HepG2 (cell line): ENCODE measurements at regions not wholly inside any gene's neighbourhood (a gene's known extent, or its start where the extent isn't known, plus 50 kb on each side); places are given as distances from the start of the nearest gene placed in this dataset.

Source experiments
- ATAC-seq: fragments of 200-7000 bp; cut with Tn5 transposase; 3 replicates; pipeline ENCODE4 v1.9.1; 2020; ENCODE audit warnings: mild to moderate bottlenecking, moderate library complexity
- BruUV-seq: library from RNA; stranded (reverse); fragments of 400-500 nt; replicated peaks from 2 replicates; lab custom pipeline; 2021; lab: Mats Ljungman, UMichigan
- CTCF ChIA-PET: fragments of 300-600 bp; formaldehyde crosslinking; extraction: SDS; loops from one replicate; lab custom pipeline; 2021; ENCODE audit warnings: low total read pairs, inconsistent platforms, low intra/inter-chr PET ratio; lab: Yijun Ruan, JAX
- POLR2A ChIA-PET: fragments of 350-600 bp; sonication (Branson Sonifier 250); formaldehyde crosslinking; loops from one replicate; lab custom pipeline; 2020; ENCODE audit warnings: antibody characterized with exemption, inconsistent platforms; lab: Yijun Ruan, JAX
- DNase-seq: peaks from one replicate; pipeline ENCODE4 v3.0.0-alpha.2; 2015; ENCODE audit warnings: low spot score
- FAIRE-seq: peaks from 3 replicates; lab custom pipeline; 2011; peaks lifted over from hg19 to GRCh38; lab: Jason Lieb, UNC
- H2AFZ ChIP-seq: one replicate; pipeline ENCODE4 v1.6.1; 2011; ENCODE audit warnings: low read length, inconsistent platforms
- H3K27ac ChIP-seq: fragments of 300-600 bp; 3 replicates; pipeline ENCODE4 v1.8.0; 2011; ENCODE audit warnings: mixed run types, mild to moderate bottlenecking, mixed read lengths, low read length, inconsistent platforms; ENCODE audit not compliant: insufficient read depth; ENCODE audit errors: extremely low read length
- H3K27me3 ChIP-seq, 2 experiments: fragments of 200-600 bp in 1 of 2; 2 replicates in 1 of 2; 3 replicates in 1 of 2; pipeline versions ENCODE4 v1.6.0 to v1.8.0; 2011; ENCODE audit warnings: low read length in 2 of 2, mild to moderate bottlenecking in 2 of 2, moderate library complexity in 2 of 2, inconsistent platforms in 1 of 2; ENCODE audit not compliant: insufficient read depth in 2 of 2, control insufficient read depth in 1 of 2
- H3K36me3 ChIP-seq, 2 experiments: fragments of 200-600 bp in 1 of 2; replicated peaks in 1 of 2; 2 replicates in 1 of 2; 3 replicates in 1 of 2; pipeline versions ENCODE4 v1.5.1 to v1.8.0; 2011; ENCODE audit warnings: low read length in 2 of 2, inconsistent platforms in 1 of 2; ENCODE audit not compliant: insufficient read depth in 2 of 2, control insufficient read depth in 1 of 2
- H3K4me1 ChIP-seq: 2 replicates; pipeline ENCODE4 v1.5.1; 2012; ENCODE audit warnings: low read length, inconsistent platforms; ENCODE audit not compliant: insufficient read depth
- H3K4me2 ChIP-seq: 2 replicates; pipeline ENCODE4 v1.6.0; 2011; ENCODE audit warnings: low read depth, low read length, inconsistent platforms
- H3K4me3 ChIP-seq, 3 experiments: fragments of 200-600 bp in 1 of 3; sonication (generic), shearing (Covaris generic) in 1 of 3; replicated peaks in 1 of 3; 2 replicates each; pipeline ENCODE4 v1.5.1; 2011 to 2016; ENCODE audit warnings: low read length in 3 of 3, inconsistent platforms in 2 of 3, low read depth in 2 of 3, mild to moderate bottlenecking in 2 of 3, control low read depth in 1 of 3, mixed read lengths in 1 of 3; ENCODE audit not compliant: insufficient read depth in 1 of 3
- H3K79me2 ChIP-seq: one replicate; pipeline ENCODE4 v1.6.1; 2011; ENCODE audit warnings: low read length, inconsistent platforms; ENCODE audit not compliant: insufficient read depth
- H3K9ac ChIP-seq: 2 replicates; pipeline ENCODE4 v1.6.0; 2011; ENCODE audit warnings: mild to moderate bottlenecking, low read depth, low read length, inconsistent platforms; ENCODE audit not compliant: insufficient read depth
- H3K9me3 ChIP-seq: 2 replicates; pipeline ENCODE4 v1.5.1; 2012; ENCODE audit warnings: mild to moderate bottlenecking, low read length
- H4K20me1 ChIP-seq: 2 replicates; pipeline ENCODE4 v1.6.0; 2011; ENCODE audit warnings: inconsistent platforms, mild to moderate bottlenecking, low read length, moderate library complexity; ENCODE audit not compliant: insufficient read depth
- HNF4A ChIP-seq: sonication (generic); formaldehyde crosslinking; IDR thresholded peaks from 2 replicates; pipeline ENCODE4 v1.4.0; 2020; ENCODE audit warnings: missing genetic modification reagents
- MTA1 ChIP-seq: sonication (generic); formaldehyde crosslinking; IDR thresholded peaks from 2 replicates; pipeline ENCODE4 v1.4.0; 2020; ENCODE audit warnings: missing genetic modification reagents, mild to moderate bottlenecking, borderline replicate concordance
- NFE2L2 ChIP-seq: fragments of 150-350 bp; IDR thresholded peaks from 2 replicates; pipeline ENCODE4 v1.6.1; 2014; ENCODE audit warnings: low read length
- ZBTB8A ChIP-seq: sonication (generic); formaldehyde crosslinking; IDR thresholded peaks from 2 replicates; pipeline ENCODE4 v1.4.0; 2020; ENCODE audit warnings: mild to moderate bottlenecking, low read depth, missing genetic modification reagents, borderline replicate concordance
- ZNF567 ChIP-seq: sonication (generic); formaldehyde crosslinking; IDR thresholded peaks from 2 replicates; pipeline ENCODE4 v1.8.1; 2023; ENCODE audit warnings: mild to moderate bottlenecking, missing genetic modification reagents, borderline replicate concordance
- WGBS: methylation state at CpG from one replicate; pipeline ENCODE4 v1.1.6; 2017; ENCODE audit warnings: low lambda C conversion rate; 5-methylcytosine and 5-hydroxymethylcytosine counted together
- in situ Hi-C: cut with HindIII; loops from 2 replicates; pipeline ENCODE4 v1.10.0; 2017; ENCODE audit warnings: low pct_unique_long_range_greater_than_20kb; ENCODE audit not compliant: extremely low pct_ligation_motif_present
- intact Hi-C: fragments of 100-400 bp; cut with micrococcal nuclease; formaldehyde crosslinking; loops from one replicate; pipeline ENCODE4 v1.10.0; 2022; ENCODE audit not compliant: unreplicated experiment
- TF ChIP-seq, protein P1 (sequence below): sonication (generic); formaldehyde crosslinking; IDR thresholded peaks from 2 replicates; pipeline ENCODE4 v1.4.0; 2020; ENCODE audit warnings: mild to moderate bottlenecking, missing genetic modification reagents
- TF ChIP-seq, protein P2 (sequence below): sonication (generic); formaldehyde crosslinking; IDR thresholded peaks from 2 replicates; pipeline ENCODE4 v1.8.0; 2022; ENCODE audit warnings: mild to moderate bottlenecking, missing genetic modification reagents

DNA sequence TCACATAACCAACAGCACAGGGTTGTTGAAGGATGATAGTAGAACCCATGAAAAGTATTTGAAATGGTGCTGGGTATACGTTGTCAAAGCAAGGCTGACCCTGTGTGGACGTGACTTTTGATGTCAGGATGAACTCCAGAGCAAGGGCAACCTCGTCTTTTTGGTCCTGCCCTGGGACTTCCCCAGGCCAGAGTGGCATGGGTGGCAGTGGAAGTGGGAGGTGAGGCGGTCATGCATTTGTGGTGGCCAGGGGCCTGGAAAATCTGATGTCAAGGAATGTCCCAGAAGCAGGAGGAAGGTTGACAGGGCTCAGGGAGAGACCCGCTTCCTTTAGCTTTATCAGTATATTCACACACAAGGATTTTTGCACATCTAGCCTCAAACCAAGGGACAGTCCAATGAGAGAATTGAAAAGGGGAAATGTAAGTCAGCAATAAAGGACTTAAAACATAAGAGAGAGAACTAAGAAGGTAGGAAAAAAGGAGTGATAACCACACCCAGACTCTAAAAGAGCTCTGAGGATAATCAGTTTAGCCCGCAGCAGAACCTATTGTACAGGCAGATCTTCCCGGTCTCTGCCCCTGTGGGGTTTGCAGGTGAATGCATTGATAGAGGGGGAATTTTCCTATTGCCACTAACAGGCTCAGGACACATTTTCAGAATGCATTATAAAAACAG lies 98.8 kb upstream of the HDGFL1 start:
- no peak overlapping the region for H3K4me3 ChIP-seq
- no peaks in the 10 kb centered on the region for H3K36me3 ChIP-seq
- no peak overlapping the region for H2AFZ ChIP-seq
- ChIA-PET CTCF (no interaction called here), POLR2A (no interaction called here)
- no peaks in the 10 kb centered on the region for H4K20me1 ChIP-seq
- in situ Hi-C loops (no loop called here), intact Hi-C loops (no loop called here)
- H3K9ac ChIP-seq = no peak overlapping the region
- no peaks in the 10 kb centered on the region for H3K79me2 ChIP-seq
- no TSS peak for BruUV-seq
- no peak overlapping the region for H3K27ac ChIP-seq
- H3K9me3 ChIP-seq = peaks cover 94% of the 10 kb centered on the region
- no peak for FAIRE-seq
- DNase-seq = no peak
- no peaks in the 10 kb centered on the region for H3K4me1 ChIP-seq
- no peak overlapping the region for H3K4me2 ChIP-seq
- TF ChIP-seq NFE2L2 = no peak
- TF ChIP-seq MTA1 = no peak
- TF ChIP-seq, protein P1, sequence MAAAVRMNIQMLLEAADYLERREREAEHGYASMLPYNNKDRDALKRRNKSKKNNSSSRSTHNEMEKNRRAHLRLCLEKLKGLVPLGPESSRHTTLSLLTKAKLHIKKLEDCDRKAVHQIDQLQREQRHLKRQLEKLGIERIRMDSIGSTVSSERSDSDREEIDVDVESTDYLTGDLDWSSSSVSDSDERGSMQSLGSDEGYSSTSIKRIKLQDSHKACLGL (CRISPR knock-in tag) = no peak
- no peak for TF ChIP-seq HNF4A (CRISPR knock-in tag)
- TF ChIP-seq ZNF567 = no peak
- TF ChIP-seq, protein P2, sequence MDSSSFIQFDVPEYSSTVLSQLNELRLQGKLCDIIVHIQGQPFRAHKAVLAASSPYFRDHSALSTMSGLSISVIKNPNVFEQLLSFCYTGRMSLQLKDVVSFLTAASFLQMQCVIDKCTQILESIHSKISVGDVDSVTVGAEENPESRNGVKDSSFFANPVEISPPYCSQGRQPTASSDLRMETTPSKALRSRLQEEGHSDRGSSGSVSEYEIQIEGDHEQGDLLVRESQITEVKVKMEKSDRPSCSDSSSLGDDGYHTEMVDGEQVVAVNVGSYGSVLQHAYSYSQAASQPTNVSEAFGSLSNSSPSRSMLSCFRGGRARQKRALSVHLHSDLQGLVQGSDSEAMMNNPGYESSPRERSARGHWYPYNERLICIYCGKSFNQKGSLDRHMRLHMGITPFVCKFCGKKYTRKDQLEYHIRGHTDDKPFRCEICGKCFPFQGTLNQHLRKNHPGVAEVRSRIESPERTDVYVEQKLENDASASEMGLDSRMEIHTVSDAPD = no peak
- no peak for TF ChIP-seq ZBTB8A (CRISPR knock-in tag)
- WGBS = 13% methylated on average over 7 of the region's 7 CpGs
- H3K27me3 ChIP-seq = no peaks in the 10 kb centered on the region
- ATAC-seq = no peak
